ENCODE measurements at regions not wholly inside any gene's neighbourhood (a gene's known extent, or its start where the extent isn't known, plus 50 kb on each side); places are given as distances from the start of the nearest gene placed in this dataset.

- intact Hi-C loops (cut with DNase I): no loop called here
- no peaks in the 10 kb centered on the region for H3K27me3 ChIP-seq
Observed at GRCh38 chr3:87398168-87398801, 121.9 kb upstream of the POU1F1 start.

GRCh38 chr3:87397211-87397610 is 120.8 kb upstream of the POU1F1 start:
- no peaks in the 10 kb centered on the region for H3K4me1 ChIP-seq
- H3K27me3 ChIP-seq: no peaks in the 10 kb centered on the region
- no peak overlapping the region for H3K4me3 ChIP-seq
- no peaks in the 10 kb centered on the region for H3K36me3 ChIP-seq
- TF ChIP-seq CTCF (IDR thresholded peaks at IDR 0.05): no peak
- DNase-seq (ENCODE audit: low spot score in 2 of 2): no peak
- H3K9me3 ChIP-seq: peaks cover 0 to 9% of the 10 kb centered on the region in 2 donors
- H3K27ac ChIP-seq: no peak overlapping the region
- intact Hi-C loops (cut with DNase I): no loop called here

More at GRCh38 chr3:87398168-87398801, 121.9 kb upstream of the POU1F1 start:
- no peak for TF ChIP-seq CTCF (IDR thresholded peaks at IDR 0.05)
- no peaks in the 10 kb centered on the region for H3K4me1 ChIP-seq
- no peak overlapping the region for H3K4me3 ChIP-seq
- H3K9me3 ChIP-seq: peaks cover 0 to 9% of the 10 kb centered on the region in 2 donors
- H3K27ac ChIP-seq: no peak overlapping the region
- H3K36me3 ChIP-seq: no peaks in the 10 kb centered on the region
- no peak for DNase-seq (ENCODE audit: low spot score in 2 of 2)

GRCh38 chr3:87390821-87391220 is 114.4 kb upstream of the POU1F1 start:
- intact Hi-C loops (cut with DNase I): no loop called here
- H3K9me3 ChIP-seq: peaks cover 0 to 4% of the 10 kb centered on the region in 2 donors
- no peak overlapping the region for H3K4me3 ChIP-seq
- no peaks in the 10 kb centered on the region for H3K27me3 ChIP-seq
- TF ChIP-seq CTCF (IDR thresholded peaks at IDR 0.05): no peak
- DNase-seq (ENCODE audit: low spot score in 2 of 2): no peak
- H3K27ac ChIP-seq: no peak overlapping the region
- H3K4me1 ChIP-seq: no peaks in the 10 kb centered on the region
- H3K36me3 ChIP-seq: no peaks in the 10 kb centered on the region

GRCh38 chr3:87390353-87390752 is 114.0 kb upstream of the POU1F1 start:
- Histone ChIP-seq H3K4me1 (no peaks in the 10 kb centered on the region), H3K36me3 (no peaks in the 10 kb centered on the region), H3K9me3 (peaks cover 0 to 4% of the 10 kb centered on the region in 2 donors), H3K27ac (no peak overlapping the region), H3K4me3 (no peak overlapping the region), H3K27me3 (no peaks in the 10 kb centered on the region)
- no peak for TF ChIP-seq CTCF (IDR thresholded peaks at IDR 0.05)
- intact Hi-C loops (cut with DNase I): no loop called here
- no peak for DNase-seq (ENCODE audit: low spot score in 2 of 2)

GRCh38 chr3:87375231-87375682 is 98.9 kb upstream of the POU1F1 start:
- H3K36me3 ChIP-seq: no peaks in the 10 kb centered on the region
- H3K27ac ChIP-seq: no peak overlapping the region
- no peak overlapping the region for H3K4me3 ChIP-seq
- no peaks in the 10 kb centered on the region for H3K9me3 ChIP-seq
- no peaks in the 10 kb centered on the region for H3K27me3 ChIP-seq
- DNase-seq (ENCODE audit: low spot score in 2 of 2): no peak
- intact Hi-C loops (cut with DNase I): no loop called here
- no peaks in the 10 kb centered on the region for H3K4me1 ChIP-seq
- no peak for TF ChIP-seq CTCF (IDR thresholded peaks at IDR 0.05)

GRCh38 chr3:87370007-87370406 is 93.6 kb upstream of the POU1F1 start:
- Histone ChIP-seq H3K36me3 (no peaks in the 10 kb centered on the region), H3K9me3 (no peaks in the 10 kb centered on the region), H3K4me3 (no peak overlapping the region), H3K27ac (no peak overlapping the region), H3K4me1 (no peaks in the 10 kb centered on the region), H3K27me3 (no peaks in the 10 kb centered on the region)
- no peak for DNase-seq (ENCODE audit: low spot score in 2 of 2)
- intact Hi-C loops (cut with DNase I): no loop called here
- no peak for TF ChIP-seq CTCF (IDR thresholded peaks at IDR 0.05)
